Fibroblast of the aortic adventitia (primary cell): ENCODE measurements at regions not wholly inside any gene's neighbourhood (a gene's known extent, or its start where the extent isn't known, plus 50 kb on each side); places are given as distances from the start of the nearest gene placed in this dataset.
"Not testable (repeated sequence)": the region's sequence is repeated elsewhere in the genome, so short reads cannot be mapped to it uniquely, and the experiment has no call there.

ENCODE experiments used
- DNase-seq: peaks from one replicate; pipeline ENCODE4 v3.0.0-alpha.2; 2010; ENCODE audit warnings: low read depth
- H3K4me3 ChIP-seq: 2 replicates; pipeline ENCODE4 v1.5.1; 2011; ENCODE audit warnings: low read depth, mild to moderate bottlenecking, control low read depth, low read length, moderate library complexity
- CTCF ChIP-seq: IDR thresholded peaks from 2 replicates; pipeline ENCODE4 v1.5.1; 2011; ENCODE audit warnings: mild to moderate bottlenecking, low read length, control low read depth, inconsistent platforms; ENCODE audit not compliant: insufficient read depth

- H3K4me3 ChIP-seq, result no peak overlapping the region
- TF ChIP-seq CTCF, result no peak
- DNase-seq, result no peak
Measured at GRCh38 chr1:9465640-9466039, 73.6 kb upstream of the SLC25A33 start.

GRCh38 chr1:9466780-9467758 is 72.2 kb upstream of the SLC25A33 start:
- no peak overlapping the region for H3K4me3 ChIP-seq
- no peak for TF ChIP-seq CTCF
- peak; percentile 53 for DNase-seq

GRCh38 chr1:9469882-9470281 is 69.4 kb upstream of the SLC25A33 start:
- H3K4me3 ChIP-seq, DNase-seq: not testable (repeated sequence)

- H3K4me3 ChIP-seq, result no peak overlapping the region
- no peak for TF ChIP-seq CTCF
- no peak for DNase-seq
Measured at GRCh38 chr1:9471679-9472078, 67.6 kb upstream of the SLC25A33 start.

- no peak for TF ChIP-seq CTCF
- no peak for DNase-seq
- no peak overlapping the region for H3K4me3 ChIP-seq
Measured at GRCh38 chr1:9472386-9473031, 66.8 kb upstream of the SLC25A33 start.

- TF ChIP-seq CTCF, result no peak
- peak; percentile 96 for DNase-seq
- H3K4me3 ChIP-seq, result no peak overlapping the region
Measured at GRCh38 chr1:9473032-9473807, 66.0 kb upstream of the SLC25A33 start.

- no peak for TF ChIP-seq CTCF
- DNase-seq, result no peak
- H3K4me3 ChIP-seq, result no peak overlapping the region
Measured at GRCh38 chr1:9475061-9475627, 64.1 kb upstream of the SLC25A33 start.
